PC-9 (cell line): ENCODE measurements at regions not wholly inside any gene's neighbourhood (a gene's known extent, or its start where the extent isn't known, plus 50 kb on each side); places are given as distances from the start of the nearest gene placed in this dataset.

Experiments
- CTCF ChIP-seq: fragments of 200-600 bp; sonication (generic); conservative IDR thresholded peaks from 2 replicates; pipeline ENCODE4 v1.6.1; 2017; ENCODE audit warnings: mixed run types, antibody characterized with exemption, mild to moderate bottlenecking, moderate library complexity
- EZH2 ChIP-seq: fragments of 200-600 bp; sonication (generic); IDR thresholded peaks from 2 replicates; pipeline ENCODE4 v1.8.0; 2017; ENCODE audit warnings: antibody characterized with exemption, low read depth

GRCh38 chr6:165987483-165988301 is 180.0 kb downstream of the TBXT start:
- TF ChIP-seq CTCF (no peak), EZH2 (no peak)
